Panc1 (cell line): ENCODE measurements at regions not wholly inside any gene's neighbourhood (a gene's known extent, or its start where the extent isn't known, plus 50 kb on each side); places are given as distances from the start of the nearest gene placed in this dataset.

Experiments
- POLR2AphosphoS5 ChIP-seq: IDR thresholded peaks from 2 replicates; pipeline ENCODE4 v1.6.1; 2012; ENCODE audit warnings: mild to moderate bottlenecking, low read depth, low read length, moderate library complexity
- SIN3A ChIP-seq: IDR thresholded peaks from 2 replicates; pipeline ENCODE4 v1.6.1; 2012; ENCODE audit warnings: low read depth, mild to moderate bottlenecking, low read length, moderate library complexity, borderline replicate concordance; ENCODE audit not compliant: insufficient read depth
- TCF7L2 ChIP-seq: IDR thresholded peaks from 2 replicates; pipeline ENCODE4 v1.6.1; 2011; ENCODE audit warnings: mild to moderate bottlenecking, low read depth, low read length, inconsistent platforms
- TF ChIP-seq, protein P1 (sequence below): fragments of 450-650 bp; IDR thresholded peaks from 2 replicates; pipeline ENCODE4 v1.5.1; 2017; ENCODE audit warnings: mild to moderate bottlenecking
- TF ChIP-seq, protein P2 (sequence below), 2 experiments: IDR thresholded peaks; 2 replicates each; pipeline ENCODE4 v1.6.1; 2011 to 2012; ENCODE audit warnings: low read depth in 2 of 2, control low read depth in 1 of 2, low read length in 1 of 2, mild to moderate bottlenecking in 1 of 2, moderate library complexity in 1 of 2; ENCODE audit not compliant: insufficient read depth in 1 of 2

DNA sequence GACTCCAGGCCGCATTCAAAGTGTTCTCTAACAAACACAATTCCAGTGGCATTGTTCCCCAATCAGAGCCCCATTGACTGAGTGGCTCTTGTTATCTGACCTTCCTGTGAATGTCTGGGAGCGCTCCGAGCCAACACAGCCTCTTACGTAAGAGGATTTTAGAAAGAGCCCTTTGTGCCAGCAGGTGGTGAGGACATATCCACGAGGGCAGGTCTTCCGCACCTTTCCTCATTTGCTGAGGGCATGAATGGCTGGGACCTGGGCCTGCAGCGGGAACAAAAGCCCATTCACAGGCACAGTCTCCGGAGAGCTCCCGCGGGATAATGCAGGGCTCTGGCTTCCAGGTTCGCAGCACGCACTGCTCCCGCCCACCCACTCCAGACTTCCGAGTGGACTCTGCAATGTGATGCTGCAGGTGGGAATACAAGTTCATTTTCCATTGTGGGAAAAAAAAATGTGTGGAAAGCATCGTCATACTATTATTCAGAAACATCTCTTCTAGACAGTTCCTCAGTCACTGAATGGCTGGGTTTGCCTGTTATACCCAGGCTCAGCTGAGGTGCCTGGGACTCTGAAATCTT is 295.0 kb upstream of the IGFBP3 start:
- TF ChIP-seq, protein P1, sequence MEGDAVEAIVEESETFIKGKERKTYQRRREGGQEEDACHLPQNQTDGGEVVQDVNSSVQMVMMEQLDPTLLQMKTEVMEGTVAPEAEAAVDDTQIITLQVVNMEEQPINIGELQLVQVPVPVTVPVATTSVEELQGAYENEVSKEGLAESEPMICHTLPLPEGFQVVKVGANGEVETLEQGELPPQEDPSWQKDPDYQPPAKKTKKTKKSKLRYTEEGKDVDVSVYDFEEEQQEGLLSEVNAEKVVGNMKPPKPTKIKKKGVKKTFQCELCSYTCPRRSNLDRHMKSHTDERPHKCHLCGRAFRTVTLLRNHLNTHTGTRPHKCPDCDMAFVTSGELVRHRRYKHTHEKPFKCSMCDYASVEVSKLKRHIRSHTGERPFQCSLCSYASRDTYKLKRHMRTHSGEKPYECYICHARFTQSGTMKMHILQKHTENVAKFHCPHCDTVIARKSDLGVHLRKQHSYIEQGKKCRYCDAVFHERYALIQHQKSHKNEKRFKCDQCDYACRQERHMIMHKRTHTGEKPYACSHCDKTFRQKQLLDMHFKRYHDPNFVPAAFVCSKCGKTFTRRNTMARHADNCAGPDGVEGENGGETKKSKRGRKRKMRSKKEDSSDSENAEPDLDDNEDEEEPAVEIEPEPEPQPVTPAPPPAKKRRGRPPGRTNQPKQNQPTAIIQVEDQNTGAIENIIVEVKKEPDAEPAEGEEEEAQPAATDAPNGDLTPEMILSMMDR = no peak
- TF ChIP-seq TCF7L2 (no peak), POLR2AphosphoS5 (no peak), SIN3A (no peak)
- TF ChIP-seq, protein P2, sequence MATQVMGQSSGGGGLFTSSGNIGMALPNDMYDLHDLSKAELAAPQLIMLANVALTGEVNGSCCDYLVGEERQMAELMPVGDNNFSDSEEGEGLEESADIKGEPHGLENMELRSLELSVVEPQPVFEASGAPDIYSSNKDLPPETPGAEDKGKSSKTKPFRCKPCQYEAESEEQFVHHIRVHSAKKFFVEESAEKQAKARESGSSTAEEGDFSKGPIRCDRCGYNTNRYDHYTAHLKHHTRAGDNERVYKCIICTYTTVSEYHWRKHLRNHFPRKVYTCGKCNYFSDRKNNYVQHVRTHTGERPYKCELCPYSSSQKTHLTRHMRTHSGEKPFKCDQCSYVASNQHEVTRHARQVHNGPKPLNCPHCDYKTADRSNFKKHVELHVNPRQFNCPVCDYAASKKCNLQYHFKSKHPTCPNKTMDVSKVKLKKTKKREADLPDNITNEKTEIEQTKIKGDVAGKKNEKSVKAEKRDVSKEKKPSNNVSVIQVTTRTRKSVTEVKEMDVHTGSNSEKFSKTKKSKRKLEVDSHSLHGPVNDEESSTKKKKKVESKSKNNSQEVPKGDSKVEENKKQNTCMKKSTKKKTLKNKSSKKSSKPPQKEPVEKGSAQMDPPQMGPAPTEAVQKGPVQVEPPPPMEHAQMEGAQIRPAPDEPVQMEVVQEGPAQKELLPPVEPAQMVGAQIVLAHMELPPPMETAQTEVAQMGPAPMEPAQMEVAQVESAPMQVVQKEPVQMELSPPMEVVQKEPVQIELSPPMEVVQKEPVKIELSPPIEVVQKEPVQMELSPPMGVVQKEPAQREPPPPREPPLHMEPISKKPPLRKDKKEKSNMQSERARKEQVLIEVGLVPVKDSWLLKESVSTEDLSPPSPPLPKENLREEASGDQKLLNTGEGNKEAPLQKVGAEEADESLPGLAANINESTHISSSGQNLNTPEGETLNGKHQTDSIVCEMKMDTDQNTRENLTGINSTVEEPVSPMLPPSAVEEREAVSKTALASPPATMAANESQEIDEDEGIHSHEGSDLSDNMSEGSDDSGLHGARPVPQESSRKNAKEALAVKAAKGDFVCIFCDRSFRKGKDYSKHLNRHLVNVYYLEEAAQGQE (IDR thresholded peaks at IDR 0.05; ENCODE audit: insufficient read depth in 1 of 2, low read depth in 2 of 2, low read length in 1 of 2) = no peak
